ENCODE measurements at regions not wholly inside any gene's neighbourhood (a gene's known extent, or its start where the extent isn't known, plus 50 kb on each side); places are given as distances from the start of the nearest gene placed in this dataset.
A peak's percentile ranks its signal among the peaks of the same experiment; 100 is the strongest.

GRCh38 chr5:145681216-145681615, 153.9 kb downstream of the PRELID2 start:
- intact Hi-C loops (cut with micrococcal nuclease; ENCODE audit: unreplicated experiment), result loop anchor here (1.0 to 10.0 kb wide), 5 partner anchors 144 to 1476 kb away; no protein-coding TSS in a partner anchor
- no peaks in the 10 kb centered on the region for H3K4me1 ChIP-seq (replicated peaks; ENCODE audit: insufficient read depth)
- no peaks in the 10 kb centered on the region for H3F3A ChIP-seq (ENCODE audit: insufficient read depth, low read depth)
- ChIA-PET CTCF (interaction anchor here (0.7 kb wide), 1 partner anchor 852 kb away, joined by 4 read pairs; no protein-coding TSS in a partner anchor), POLR2A (ENCODE audit: unreplicated experiment) (no interaction called here)
- no TSS peak for BruUV-seq (replicated peaks)
- no peaks in the 10 kb centered on the region for H4K20me1 ChIP-seq (ENCODE audit: insufficient read depth)
- 0 out of 2 replicates have a peak, but pooled peaks cover 4% of the 10 kb centered on the region for H3K9me2 ChIP-seq (ENCODE audit: insufficient read depth)
- no peak for TF ChIP-seq EZH2 (IDR thresholded peaks at IDR 0.05; ENCODE audit: low read depth)
- TF ChIP-seq CTCF (conservative IDR thresholded peaks at IDR 0.05), result no peak
- no peak overlapping the region for H2AFZ ChIP-seq
- DNase-seq, result peak in 1 of 2 experiments; percentile 13
- no peak overlapping the region for H3K4me2 ChIP-seq
- H3K27ac ChIP-seq, result no peak overlapping the region
- no peaks in the 10 kb centered on the region for H3K27me3 ChIP-seq (ENCODE audit: insufficient read depth, low read depth)
- H3K79me2 ChIP-seq (ENCODE audit: low read depth), result no peaks in the 10 kb centered on the region
- H3K9me3 ChIP-seq (ENCODE audit: insufficient read depth, low read depth), result no peaks in the 10 kb centered on the region
- H3K4me3 ChIP-seq, result no peak overlapping the region
- H3K36me3 ChIP-seq (ENCODE audit: low read depth), result no peaks in the 10 kb centered on the region

- TF ChIP-seq CTCF (conservative IDR thresholded peaks at IDR 0.05), result no peak
- TF ChIP-seq EZH2 (IDR thresholded peaks at IDR 0.05; ENCODE audit: low read depth), result no peak
- CTCF ChIA-PET, result no interaction called here
- no peak for DNase-seq
- Histone ChIP-seq H3K4me1 (replicated peaks; ENCODE audit: insufficient read depth) (no peaks in the 10 kb centered on the region), H3K9me2 (ENCODE audit: insufficient read depth) (0 out of 2 replicates have a peak, but pooled peaks cover 4% of the 10 kb centered on the region), H3K4me3 (no peak overlapping the region), H3K36me3 (ENCODE audit: low read depth) (no peaks in the 10 kb centered on the region), H3K9me3 (ENCODE audit: insufficient read depth, low read depth) (no peaks in the 10 kb centered on the region), H3K27ac (no peak overlapping the region), H4K20me1 (ENCODE audit: insufficient read depth) (no peaks in the 10 kb centered on the region), H3K27me3 (ENCODE audit: insufficient read depth, low read depth) (no peaks in the 10 kb centered on the region), H2AFZ (no peak overlapping the region), H3F3A (ENCODE audit: insufficient read depth, low read depth) (no peaks in the 10 kb centered on the region), H3K79me2 (ENCODE audit: low read depth) (no peaks in the 10 kb centered on the region), H3K4me2 (no peak overlapping the region)
- no TSS peak for BruUV-seq (replicated peaks)
- POLR2A ChIA-PET (ENCODE audit: unreplicated experiment), result no interaction called here
- intact Hi-C loops (cut with micrococcal nuclease; ENCODE audit: unreplicated experiment), result loop anchor here (1.0 to 10.0 kb wide), 5 partner anchors 144 to 1476 kb away; no protein-coding TSS in a partner anchor
Measured at GRCh38 chr5:145680767-145681166, 154.4 kb downstream of the PRELID2 start.

- DNase-seq, result no peak
- Histone ChIP-seq H3K4me2 (no peak overlapping the region), H3K4me1 (replicated peaks; ENCODE audit: insufficient read depth) (no peaks in the 10 kb centered on the region), H3K27me3 (ENCODE audit: insufficient read depth, low read depth) (no peaks in the 10 kb centered on the region), H3K4me3 (no peak overlapping the region), H3K9me2 (ENCODE audit: insufficient read depth) (0 out of 2 replicates have a peak, but pooled peaks cover 4% of the 10 kb centered on the region), H3F3A (ENCODE audit: insufficient read depth, low read depth) (no peaks in the 10 kb centered on the region), H2AFZ (no peak overlapping the region), H3K79me2 (ENCODE audit: low read depth) (no peaks in the 10 kb centered on the region), H3K36me3 (ENCODE audit: low read depth) (no peaks in the 10 kb centered on the region), H3K27ac (no peak overlapping the region), H4K20me1 (ENCODE audit: insufficient read depth) (no peaks in the 10 kb centered on the region), H3K9me3 (ENCODE audit: insufficient read depth, low read depth) (no peaks in the 10 kb centered on the region)
- CTCF ChIA-PET, result no interaction called here
- BruUV-seq (replicated peaks), result no TSS peak
- intact Hi-C loops (cut with micrococcal nuclease; ENCODE audit: unreplicated experiment), result loop anchor here (2.0 to 10.0 kb wide), 4 partner anchors 145 to 1475 kb away; no protein-coding TSS in a partner anchor
- POLR2A ChIA-PET (ENCODE audit: unreplicated experiment), result no interaction called here
- TF ChIP-seq CTCF (conservative IDR thresholded peaks at IDR 0.05), result peak; percentile 50
- no peak for TF ChIP-seq EZH2 (IDR thresholded peaks at IDR 0.05; ENCODE audit: low read depth)
Measured at GRCh38 chr5:145680169-145680568, 155.0 kb downstream of the PRELID2 start.
